ENCODE measurements at regions not wholly inside any gene's neighbourhood (a gene's known extent, or its start where the extent isn't known, plus 50 kb on each side); places are given as distances from the start of the nearest gene placed in this dataset.

GRCh38 chr3:139108253-139108969, 63.7 kb upstream of the PRR23C start:
- TF ChIP-seq CTCF (IDR thresholded peaks at IDR 0.05): no peak
- no peak for TF ChIP-seq EZH2 (IDR thresholded peaks at IDR 0.05; ENCODE audit: borderline replicate concordance, insufficient read depth, low read depth, low read length, poor library complexity, severe bottlenecking)

Measured in B cell (primary cell).